ENCODE measurements at regions not wholly inside any gene's neighbourhood (a gene's known extent, or its start where the extent isn't known, plus 50 kb on each side); places are given as distances from the start of the nearest gene placed in this dataset.

DNA sequence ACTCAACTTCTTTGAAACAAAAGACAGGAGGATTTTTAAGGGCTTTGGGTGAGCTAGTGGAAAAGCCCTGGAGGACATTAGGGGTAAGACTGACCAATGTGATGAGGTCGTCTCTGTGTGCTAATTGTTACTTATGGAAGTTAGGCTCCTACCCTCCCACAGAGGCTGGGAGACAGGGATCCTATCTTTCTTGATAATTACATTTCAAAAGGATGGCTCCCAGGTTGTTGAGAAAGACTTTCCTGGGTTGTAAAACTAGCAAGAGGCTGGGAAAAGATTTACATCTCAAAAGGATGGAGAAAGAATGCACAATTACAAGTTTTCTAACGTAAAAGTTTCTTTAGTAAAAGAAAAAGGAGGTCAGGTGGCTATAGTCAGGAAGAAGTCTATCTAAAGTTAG, 605.8 kb upstream of the GOT2 start:
- TF ChIP-seq, protein P1, sequence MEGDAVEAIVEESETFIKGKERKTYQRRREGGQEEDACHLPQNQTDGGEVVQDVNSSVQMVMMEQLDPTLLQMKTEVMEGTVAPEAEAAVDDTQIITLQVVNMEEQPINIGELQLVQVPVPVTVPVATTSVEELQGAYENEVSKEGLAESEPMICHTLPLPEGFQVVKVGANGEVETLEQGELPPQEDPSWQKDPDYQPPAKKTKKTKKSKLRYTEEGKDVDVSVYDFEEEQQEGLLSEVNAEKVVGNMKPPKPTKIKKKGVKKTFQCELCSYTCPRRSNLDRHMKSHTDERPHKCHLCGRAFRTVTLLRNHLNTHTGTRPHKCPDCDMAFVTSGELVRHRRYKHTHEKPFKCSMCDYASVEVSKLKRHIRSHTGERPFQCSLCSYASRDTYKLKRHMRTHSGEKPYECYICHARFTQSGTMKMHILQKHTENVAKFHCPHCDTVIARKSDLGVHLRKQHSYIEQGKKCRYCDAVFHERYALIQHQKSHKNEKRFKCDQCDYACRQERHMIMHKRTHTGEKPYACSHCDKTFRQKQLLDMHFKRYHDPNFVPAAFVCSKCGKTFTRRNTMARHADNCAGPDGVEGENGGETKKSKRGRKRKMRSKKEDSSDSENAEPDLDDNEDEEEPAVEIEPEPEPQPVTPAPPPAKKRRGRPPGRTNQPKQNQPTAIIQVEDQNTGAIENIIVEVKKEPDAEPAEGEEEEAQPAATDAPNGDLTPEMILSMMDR (IDR thresholded peaks at IDR 0.05) = no peak
- TF ChIP-seq EP300 (IDR thresholded peaks at IDR 0.05) = no peak
- no peak for TF ChIP-seq POLR2A (IDR thresholded peaks at IDR 0.05)

Data from stomach (tissue), 4 donors.